T-cell (primary cell): ENCODE measurements at regions not wholly inside any gene's neighbourhood (a gene's known extent, or its start where the extent isn't known, plus 50 kb on each side); places are given as distances from the start of the nearest gene placed in this dataset.
"Not testable (repeated sequence)": the region's sequence is repeated elsewhere in the genome, so short reads cannot be mapped to it uniquely, and the experiment has no call there.

Experiments
- ATAC-seq, 4 experiments: fragments of 200-7000 bp in 3 of 4; fragments of 150-1000 bp in 1 of 4; cut with Tn5 transposase; replicated peaks in 1 of 4; 1 replicate in 3 of 4; 2 replicates in 1 of 4; pipeline ENCODE4 v1.10.0; 2021; ENCODE audit warnings: moderate library complexity in 3 of 4, mild to moderate bottlenecking in 2 of 4, moderate number of reproducible peaks in 1 of 4
- CTCF ChIA-PET, 2 donors: fragments of 300-600 bp; sonication (Branson Sonifier 250); formaldehyde crosslinking; loops; one replicate each; lab custom pipeline; 2022; ENCODE audit warnings: antibody characterized with exemption in 2 of 2; lab: Charles Lee
- POLR2A ChIA-PET, 2 donors: fragments of 300-600 bp; sonication (Branson Sonifier 250); formaldehyde crosslinking; loops; one replicate each; lab custom pipeline; 2022; ENCODE audit warnings: antibody characterized with exemption in 2 of 2; lab: Charles Lee
- DNase-seq, 35 experiments: peaks; one replicate each; pipeline versions ENCODE4 v3.0.0 to v3.0.0-alpha.2; 2013 to 2023
- H3K27ac ChIP-seq: one replicate; pipeline ENCODE4 v1.5.1; 2013; ENCODE audit warnings: low read length
- H3K27me3 ChIP-seq, 2 experiments: replicated peaks in 1 of 2; 1 replicate in 1 of 2; 2 replicates in 1 of 2; pipeline versions ENCODE4 v1.6.1 to v1.7.0; 2013; ENCODE audit warnings: low read length in 1 of 2, mixed read lengths in 1 of 2; ENCODE audit not compliant: control insufficient read depth in 2 of 2, insufficient read depth in 2 of 2; ENCODE audit errors: extremely low read depth in 1 of 2
- H3K36me3 ChIP-seq, 2 donors: 1 replicate in 1 of 2; 2 replicates in 1 of 2; pipeline versions ENCODE4 v1.6.1 to v1.7.0; 2013; ENCODE audit warnings: low read length in 1 of 2; ENCODE audit not compliant: control insufficient read depth in 2 of 2, insufficient read depth in 1 of 2; ENCODE audit errors: extremely low read depth in 1 of 2
- H3K4me1 ChIP-seq, 2 experiments: 1 replicate in 1 of 2; 2 replicates in 1 of 2; pipeline versions ENCODE4 v1.6.1 to v1.7.0; 2013; ENCODE audit warnings: low read length in 2 of 2, mixed read lengths in 1 of 2; ENCODE audit not compliant: insufficient read depth in 2 of 2, control insufficient read depth in 1 of 2; ENCODE audit errors: extremely low read depth in 1 of 2
- H3K4me3 ChIP-seq, 2 donors: 1 replicate in 1 of 2; 2 replicates in 1 of 2; pipeline versions ENCODE4 v1.5.1 to v1.7.0; 2013; ENCODE audit warnings: mild to moderate bottlenecking in 2 of 2, low read length in 1 of 2, moderate library complexity in 1 of 2; ENCODE audit not compliant: control insufficient read depth in 1 of 2; ENCODE audit errors: extremely low read depth in 1 of 2
- H3K9me3 ChIP-seq: 2 replicates; pipeline ENCODE4 v1.7.0; 2013
- H3K27ac Mint-ChIP-seq, 2 donors: one replicate each; pipeline ENCODE4 v1.8.0; 2020 to 2021; ENCODE audit warnings: mild to moderate bottlenecking in 2 of 2, mixed read lengths in 2 of 2
- H3K27me3 Mint-ChIP-seq, 2 donors: one replicate each; pipeline ENCODE4 v1.8.0; 2021 to 2022; ENCODE audit warnings: mixed read lengths in 2 of 2
- H3K36me3 Mint-ChIP-seq: one replicate; pipeline ENCODE4 v1.8.0; 2021; ENCODE audit warnings: mixed read lengths
- H3K4me1 Mint-ChIP-seq, 3 donors: one replicate each; pipeline ENCODE4 v1.8.0; 2020 to 2022; ENCODE audit warnings: mixed read lengths in 3 of 3, mild to moderate bottlenecking in 1 of 3
- H3K4me3 Mint-ChIP-seq, 3 donors: one replicate each; pipeline ENCODE4 v1.8.0; 2020 to 2022; ENCODE audit warnings: mild to moderate bottlenecking in 3 of 3, mixed read lengths in 3 of 3, moderate library complexity in 3 of 3
- H3K9me3 Mint-ChIP-seq, 3 donors: one replicate each; pipeline ENCODE4 v1.8.0; 2020 to 2022; ENCODE audit warnings: mixed read lengths in 3 of 3
- WGBS: methylation state at CpG from one replicate; pipeline ENCODE4 v1.1.5; 2013; ENCODE audit warnings: missing lambda C conversion rate; ENCODE audit not compliant: insufficient coverage; 5-methylcytosine and 5-hydroxymethylcytosine counted together

DNA sequence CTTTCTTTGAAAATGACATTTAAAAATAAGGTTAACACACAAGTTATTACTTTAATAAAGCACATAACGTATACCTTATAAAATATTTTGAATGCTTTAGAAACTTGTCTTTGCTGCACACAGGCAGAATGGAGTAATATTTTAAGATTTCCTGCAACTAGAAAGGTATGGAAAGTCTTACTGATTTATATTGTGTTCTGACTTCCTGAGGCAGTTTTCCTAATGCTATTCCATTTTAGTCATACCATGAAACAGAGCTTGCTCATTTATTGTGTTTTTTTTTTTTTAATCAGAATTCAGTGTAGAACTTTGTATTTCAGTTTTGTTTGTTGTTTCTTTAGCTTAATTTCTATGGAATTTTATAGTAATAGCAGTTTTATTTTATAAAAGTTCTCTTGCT lies 60.9 kb upstream of the S1PR1 start:
- peaks cover 22 to 26% (median 26%) of the 10 kb centered on the region in 3 donors for H3K4me1 Mint-ChIP-seq
- H3K4me3 Mint-ChIP-seq = no peak overlapping the region
- Histone ChIP-seq H3K27ac (no peak overlapping the region), H3K36me3 (no peaks in the 10 kb centered on the region), H3K4me1 (peaks cover 16 to 19% of the 10 kb centered on the region in 2 experiments), H3K4me3 (no peak overlapping the region), H3K9me3 (no peaks in the 10 kb centered on the region), H3K27me3 (no peaks in the 10 kb centered on the region)
- H3K27me3 Mint-ChIP-seq = no peaks in the 10 kb centered on the region
- DNase-seq (no peak), ATAC-seq (no peak)
- WGBS = no CpG with 5 or more reads among the region's 1 CpG
- H3K36me3 Mint-ChIP-seq = no peaks in the 10 kb centered on the region
- ChIA-PET CTCF (no interaction called here), POLR2A (interaction anchor here in 1 of 2 donors (0.8 kb wide), 1 partner anchor 64 kb away, joined by 4 read pairs; no protein-coding TSS in a partner anchor)
- H3K9me3 Mint-ChIP-seq = no peaks in the 10 kb centered on the region
- peak overlapping the region; percentile 13 to 74 for H3K27ac Mint-ChIP-seq

DNA sequence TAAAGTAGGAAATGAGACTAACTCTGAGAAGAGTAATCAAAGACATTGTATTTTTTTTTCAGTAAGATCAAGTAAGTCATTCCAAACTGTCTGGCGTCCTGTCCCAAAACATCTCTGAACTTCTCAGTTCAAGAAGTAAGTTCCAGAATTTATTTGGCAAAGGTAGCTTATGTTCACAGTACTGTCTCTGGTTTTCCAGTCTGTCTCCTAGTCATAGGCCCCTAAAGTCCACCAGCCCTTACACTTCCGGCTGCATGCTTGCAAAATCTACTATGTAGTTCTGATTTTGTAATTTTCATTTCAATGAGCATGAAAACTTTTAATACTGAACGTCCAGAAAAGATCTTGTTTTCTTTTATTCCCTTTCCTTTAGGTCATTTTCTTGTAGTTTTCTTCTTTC lies 61.4 kb upstream of the S1PR1 start:
- DNase-seq = no peak
- CTCF ChIA-PET = no interaction called here
- Mint-ChIP-seq H3K9me3 (no peaks in the 10 kb centered on the region), H3K4me3 (no peak overlapping the region), H3K36me3 (no peaks in the 10 kb centered on the region), H3K27me3 (no peaks in the 10 kb centered on the region), H3K27ac (peak overlapping the region; percentile 13 to 74), H3K4me1 (peaks cover 22 to 26% (median 23%) of the 10 kb centered on the region in 3 donors)
- ATAC-seq = no peak
- H3K4me3 ChIP-seq = no peak overlapping the region
- no peaks in the 10 kb centered on the region for H3K9me3 ChIP-seq
- H3K27ac ChIP-seq = no peak overlapping the region
- peaks cover 14 to 19% of the 10 kb centered on the region in 2 experiments for H3K4me1 ChIP-seq
- H3K27me3 ChIP-seq = no peaks in the 10 kb centered on the region
- POLR2A ChIA-PET = interaction anchor here in 1 of 2 donors (0.8 kb wide), 1 partner anchor 64 kb away, joined by 4 read pairs; no protein-coding TSS in a partner anchor
- no CpG with 5 or more reads among the region's 3 CpGs for WGBS
- H3K36me3 ChIP-seq = no peaks in the 10 kb centered on the region

DNA sequence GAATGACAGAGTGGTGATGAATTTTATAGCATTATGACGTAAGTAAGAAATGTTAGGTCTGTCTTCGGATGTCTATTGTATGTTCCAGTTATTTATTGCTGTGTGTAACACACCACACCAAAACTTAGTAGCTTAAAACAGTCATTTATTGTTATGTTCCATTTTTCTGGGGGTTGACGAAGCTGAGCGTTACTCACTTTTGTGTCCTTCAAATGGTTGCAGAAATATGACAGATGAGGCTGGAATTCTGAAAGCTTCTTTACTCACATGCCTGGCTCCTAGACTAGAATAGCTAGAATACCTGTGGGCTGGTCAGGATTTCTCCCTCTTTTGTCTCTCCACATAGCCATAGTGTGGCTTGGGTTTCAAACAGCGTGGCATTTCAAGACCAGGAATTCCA lies 62.1 kb upstream of the S1PR1 start:
- Mint-ChIP-seq H3K4me3 (no peak overlapping the region), H3K27me3 (no peaks in the 10 kb centered on the region), H3K36me3 (no peaks in the 10 kb centered on the region), H3K4me1 (peaks cover 16 to 21% (median 19%) of the 10 kb centered on the region in 3 donors), H3K9me3 (no peaks in the 10 kb centered on the region), H3K27ac (no peak overlapping the region)
- ATAC-seq = no peak
- Histone ChIP-seq H3K36me3 (no peaks in the 10 kb centered on the region), H3K4me3 (no peak overlapping the region), H3K27me3 (no peaks in the 10 kb centered on the region), H3K9me3 (no peaks in the 10 kb centered on the region), H3K27ac (no peak overlapping the region), H3K4me1 (peaks cover 6 to 14% of the 10 kb centered on the region in 2 experiments)
- no CpG with 5 or more reads among the region's 5 CpGs for WGBS
- ChIA-PET POLR2A (no interaction called here), CTCF (interaction anchor here in 1 of 2 donors (0.7 kb wide), 1 partner anchor 37 kb away, joined by 3 read pairs; no protein-coding TSS in a partner anchor)
- DNase-seq = no peak

DNA sequence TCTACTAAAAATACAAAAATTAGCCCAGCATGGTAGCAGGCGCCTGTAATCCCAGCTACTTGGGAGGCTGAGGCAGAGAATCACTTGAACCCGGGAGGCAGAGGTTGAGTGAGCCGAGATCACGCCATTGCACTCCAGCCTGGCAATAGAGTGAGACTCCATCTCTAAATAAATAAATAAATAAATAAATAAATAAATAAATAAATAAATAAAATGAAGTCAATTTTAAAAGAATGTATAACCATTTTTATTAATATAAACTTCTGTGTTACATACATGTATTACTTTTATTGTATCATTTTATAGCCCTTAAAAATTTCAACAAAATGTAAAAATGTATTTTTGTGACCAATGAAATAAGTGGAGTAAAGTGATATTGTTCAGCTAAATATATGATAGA lies 62.5 kb upstream of the S1PR1 start:
- POLR2A ChIA-PET, H3K27me3 ChIP-seq, H3K27ac Mint-ChIP-seq, H3K36me3 Mint-ChIP-seq, H3K27me3 Mint-ChIP-seq, DNase-seq, H3K4me3 ChIP-seq, H3K4me3 Mint-ChIP-seq, H3K4me1 ChIP-seq, ATAC-seq, H3K9me3 ChIP-seq, H3K27ac ChIP-seq, H3K36me3 ChIP-seq, H3K9me3 Mint-ChIP-seq: not testable (repeated sequence)
- H3K4me1 Mint-ChIP-seq = peaks cover 12 to 17% (median 15%) of the 10 kb centered on the region in 3 donors
- no CpG with 5 or more reads among the region's 4 CpGs for WGBS
- CTCF ChIA-PET = interaction anchor here in 1 of 2 donors (0.7 kb wide), 1 partner anchor 37 kb away, joined by 3 read pairs; no protein-coding TSS in a partner anchor

DNA sequence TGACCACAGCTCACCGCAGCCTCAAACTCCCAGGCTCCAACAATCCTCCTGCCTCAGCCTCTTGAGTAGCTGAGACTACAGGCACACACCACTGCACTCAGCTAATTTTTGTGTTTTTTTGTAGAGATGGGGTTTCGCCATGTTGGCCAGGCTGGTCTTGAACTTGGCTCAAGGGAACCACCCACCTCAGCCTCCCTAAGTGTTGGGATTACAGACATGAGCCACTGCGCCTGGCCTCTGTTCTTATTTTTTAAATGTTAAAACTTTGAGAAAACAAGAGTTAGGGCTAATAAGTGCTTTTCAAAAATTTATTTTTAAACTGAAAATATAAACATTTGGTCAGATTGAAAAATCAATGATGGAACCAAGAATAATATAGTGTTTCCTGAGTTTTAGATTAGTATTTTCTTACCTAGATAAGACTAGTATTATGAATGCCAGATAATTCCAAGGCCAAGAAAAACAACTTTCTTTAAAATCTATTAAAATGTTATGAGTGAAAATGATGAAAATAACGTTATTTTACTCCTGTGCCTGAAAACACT lies 66.2 kb upstream of the S1PR1 start:
- Mint-ChIP-seq H3K4me3 (no peak overlapping the region), H3K9me3 (no peaks in the 10 kb centered on the region), H3K27me3 (no peaks in the 10 kb centered on the region), H3K36me3 (no peaks in the 10 kb centered on the region), H3K4me1 (peaks cover 0 to 8% (median 3%) of the 10 kb centered on the region in 3 donors), H3K27ac (no peak overlapping the region)
- WGBS = no CpG with 5 or more reads among the region's 4 CpGs
- no peaks in the 10 kb centered on the region for H3K36me3 ChIP-seq
- ChIA-PET CTCF (no interaction called here), POLR2A (no interaction called here)
- no peaks in the 10 kb centered on the region for H3K4me1 ChIP-seq
- ATAC-seq = no peak
- H3K27ac ChIP-seq = no peak overlapping the region
- H3K9me3 ChIP-seq = no peaks in the 10 kb centered on the region
- no peak for DNase-seq
- H3K27me3 ChIP-seq = no peaks in the 10 kb centered on the region
- no peak overlapping the region for H3K4me3 ChIP-seq

DNA sequence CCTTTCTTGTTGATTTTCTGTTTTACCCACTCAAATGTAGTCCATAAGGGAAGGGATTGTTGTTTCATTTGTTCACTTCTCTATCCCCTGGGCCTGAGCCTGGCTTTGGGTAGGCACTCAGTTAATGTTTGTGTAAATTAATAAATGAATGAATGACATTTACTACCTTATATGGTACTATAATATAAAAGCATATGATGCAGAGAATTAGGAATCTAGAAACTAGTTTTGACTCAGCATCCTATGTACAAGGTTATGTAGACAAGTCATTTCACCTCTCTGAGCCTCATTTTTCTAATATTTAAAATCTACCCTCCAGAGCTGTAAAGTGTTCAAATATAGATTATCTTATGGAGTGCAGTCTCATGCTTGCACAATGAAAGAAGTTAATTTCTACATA lies 68.9 kb upstream of the S1PR1 start:
- POLR2A ChIA-PET = no interaction called here
- no peak overlapping the region for H3K27ac Mint-ChIP-seq

More for the DNA sequence above, 68.9 kb upstream of the S1PR1 start:
- peaks cover 2 to 8% (median 3%) of the 10 kb centered on the region in 3 donors for H3K4me1 Mint-ChIP-seq
- H3K4me3 Mint-ChIP-seq = no peak overlapping the region
- no peaks in the 10 kb centered on the region for H3K4me1 ChIP-seq
- H3K27me3 Mint-ChIP-seq = no peaks in the 10 kb centered on the region
- no peak overlapping the region for H3K27ac ChIP-seq
- DNase-seq (no peak), ATAC-seq (no peak)
- H3K36me3 Mint-ChIP-seq = no peaks in the 10 kb centered on the region
- no peaks in the 10 kb centered on the region for H3K9me3 Mint-ChIP-seq
- CTCF ChIA-PET = no interaction called here
- H3K36me3 ChIP-seq = no peaks in the 10 kb centered on the region
- H3K9me3 ChIP-seq = no peaks in the 10 kb centered on the region
- H3K4me3 ChIP-seq = no peak overlapping the region
- H3K27me3 ChIP-seq = no peaks in the 10 kb centered on the region
